SU-DHL-6 (cell line): ENCODE measurements at regions not wholly inside any gene's neighbourhood (a gene's known extent, or its start where the extent isn't known, plus 50 kb on each side); places are given as distances from the start of the nearest gene placed in this dataset.

Experiments used
- CTCF ChIP-seq: fragments of 200-600 bp; sonication (generic); IDR thresholded peaks from one replicate; pipeline ENCODE4 v1.5.1; 2017; ENCODE audit warnings: antibody characterized with exemption, mild to moderate bottlenecking, low read length, moderate library complexity; ENCODE audit not compliant: insufficient read depth, poor library complexity, severe bottlenecking
- EZH2phosphoT487 ChIP-seq: fragments of 200-600 bp; sonication (generic), shearing (Covaris generic); conservative IDR thresholded peaks from 2 replicates; pipeline ENCODE4 v1.6.1; 2018; ENCODE audit warnings: mild to moderate bottlenecking, antibody characterized with exemption, low read length, moderate library complexity, mixed read lengths

GRCh38 chr14:22140633-22141032 is 448.4 kb downstream of the DAD1 start:
- TF ChIP-seq CTCF: no peak
- no peak for TF ChIP-seq EZH2phosphoT487
